RCC 7860 (cell line): ENCODE measurements at regions not wholly inside any gene's neighbourhood (a gene's known extent, or its start where the extent isn't known, plus 50 kb on each side); places are given as distances from the start of the nearest gene placed in this dataset.

Source experiments
- DNase-seq: peaks from one replicate; pipeline ENCODE4 v3.0.0-alpha.2; 2015; ENCODE audit warnings: low spot score
- FAIRE-seq: peaks from 2 replicates; lab custom pipeline; 2012; peaks lifted over from hg19 to GRCh38; lab: Jason Lieb, UNC

DNA sequence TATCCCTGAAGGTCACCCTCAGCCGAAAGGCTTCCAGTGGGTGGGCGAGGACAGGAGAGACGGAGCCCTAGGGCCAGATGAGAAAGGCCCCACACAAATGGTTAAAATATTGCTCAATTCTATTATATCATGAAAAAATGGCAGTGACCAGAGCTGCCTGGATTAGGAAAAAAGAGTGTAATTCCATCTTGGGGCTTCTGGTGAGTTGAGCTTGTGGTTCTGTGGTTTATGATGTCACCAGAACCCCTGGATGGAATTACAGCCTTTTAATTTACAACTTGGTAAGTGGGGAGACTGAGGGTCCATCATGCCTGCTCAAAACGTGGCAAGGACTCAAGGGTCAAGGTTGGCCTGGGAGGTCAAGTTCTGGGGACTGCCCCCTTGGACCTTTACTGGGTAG lies 55.5 kb upstream of the STC2 start:
- DNase-seq = no peak
- no peak for FAIRE-seq

DNA sequence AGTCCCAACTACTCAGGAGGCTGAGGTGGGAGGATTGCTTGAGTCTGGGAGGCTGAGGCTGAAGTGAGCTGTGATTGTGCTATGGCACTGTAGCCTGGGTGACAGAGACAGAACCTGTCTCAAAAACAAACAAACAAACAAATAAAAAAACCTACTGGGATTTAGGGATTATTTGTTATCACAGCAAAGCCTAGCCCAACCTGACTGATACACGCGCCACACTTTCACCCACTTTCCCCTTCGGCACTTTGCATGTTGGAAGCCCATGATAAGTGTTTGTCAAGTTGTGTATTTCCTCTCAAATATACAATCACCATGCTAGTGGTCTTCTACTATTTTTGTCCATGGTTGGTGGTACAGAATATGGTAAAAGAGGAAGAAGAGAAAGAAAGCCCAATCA lies 50.5 kb upstream of the STC2 start:
- FAIRE-seq (no peak), DNase-seq (no peak)
